ENCODE measurements at regions not wholly inside any gene's neighbourhood (a gene's known extent, or its start where the extent isn't known, plus 50 kb on each side); places are given as distances from the start of the nearest gene placed in this dataset.

DNA sequence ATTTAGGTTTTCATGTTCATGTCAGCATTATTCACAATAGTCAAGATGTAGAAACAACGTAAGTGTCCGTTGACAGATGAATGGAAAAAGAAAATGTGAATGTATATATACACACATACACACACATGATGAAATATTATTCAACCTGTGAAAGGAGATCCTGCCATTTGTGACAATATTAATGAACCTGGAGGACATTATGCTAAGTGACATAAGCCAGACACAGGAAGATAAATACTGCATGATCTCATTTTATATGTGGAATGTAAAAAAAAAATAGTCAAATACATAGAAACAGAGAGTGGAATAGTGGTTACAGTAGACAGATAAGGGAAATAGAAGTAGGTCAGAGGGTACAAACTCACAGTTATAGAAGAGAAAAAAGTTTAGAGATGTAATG is 651.1 kb upstream of the MKI67 start:
- TF ChIP-seq TAF1 (conservative IDR thresholded peaks at IDR 0.05): no peak
- Histone ChIP-seq H3K4me3 (ENCODE audit: low read depth in 1 of 3, low read length in 3 of 3) (no peak overlapping the region), H3K9me3 (ENCODE audit: control insufficient read depth in 4 of 4, low read length in 3 of 4) (peaks cover 0 to under 1% (median 0%) of the 10 kb centered on the region in 4 donors), H3K27ac (ENCODE audit: low read depth in 1 of 2, low read length in 2 of 2) (no peak overlapping the region), H3K4me1 (ENCODE audit: control insufficient read depth in 4 of 4, insufficient read depth in 4 of 4, low read length in 3 of 4) (no peaks in the 10 kb centered on the region), H3K36me3 (ENCODE audit: control insufficient read depth in 4 of 4, insufficient read depth in 3 of 4, low read depth in 1 of 4, low read length in 3 of 4) (no peaks in the 10 kb centered on the region), H3K9ac (ENCODE audit: low read depth in 1 of 2, low read length in 2 of 2) (no peak overlapping the region), H3K27me3 (ENCODE audit: control insufficient read depth in 4 of 4, insufficient read depth in 4 of 4, low read length in 3 of 4) (no peaks in the 10 kb centered on the region)
- DNase-seq (ENCODE audit: low spot score): no peak
- WGBS: 80% methylated on average over 2 of the region's 2 CpGs

GRCh38 chr10:128779416-128779815 is 653.2 kb upstream of the MKI67 start:
- TF ChIP-seq SP1 (IDR thresholded peaks at IDR 0.05) (no peak), GABPA (IDR thresholded peaks at IDR 0.05 in 1 of 2, conservative IDR thresholded peaks at IDR 0.05 in 1 of 2) (no peak), RXRA (IDR thresholded peaks at IDR 0.05) (no peak), TAF1 (conservative IDR thresholded peaks at IDR 0.05) (no peak), FOXA1 (IDR thresholded peaks at IDR 0.05) (no peak), REST (IDR thresholded peaks at IDR 0.05) (no peak), HNF4A (conservative IDR thresholded peaks at IDR 0.05) (no peak), NR2F2 (IDR thresholded peaks at IDR 0.05) (no peak), MAX (IDR thresholded peaks at IDR 0.05) (no peak), ZBTB33 (IDR thresholded peaks at IDR 0.05) (no peak), RAD21 (IDR thresholded peaks at IDR 0.05) (no peak), ATF3 (IDR thresholded peaks at IDR 0.05) (no peak), EGR1 (IDR thresholded peaks at IDR 0.05; ENCODE audit: low read depth in 2 of 2) (no peak), YY1 (IDR thresholded peaks at IDR 0.05) (no peak), FOXA2 (IDR thresholded peaks at IDR 0.05) (no peak), HNF4G (IDR thresholded peaks at IDR 0.05) (no peak), JUND (IDR thresholded peaks at IDR 0.05) (no peak)
- TF ChIP-seq, protein P1, sequence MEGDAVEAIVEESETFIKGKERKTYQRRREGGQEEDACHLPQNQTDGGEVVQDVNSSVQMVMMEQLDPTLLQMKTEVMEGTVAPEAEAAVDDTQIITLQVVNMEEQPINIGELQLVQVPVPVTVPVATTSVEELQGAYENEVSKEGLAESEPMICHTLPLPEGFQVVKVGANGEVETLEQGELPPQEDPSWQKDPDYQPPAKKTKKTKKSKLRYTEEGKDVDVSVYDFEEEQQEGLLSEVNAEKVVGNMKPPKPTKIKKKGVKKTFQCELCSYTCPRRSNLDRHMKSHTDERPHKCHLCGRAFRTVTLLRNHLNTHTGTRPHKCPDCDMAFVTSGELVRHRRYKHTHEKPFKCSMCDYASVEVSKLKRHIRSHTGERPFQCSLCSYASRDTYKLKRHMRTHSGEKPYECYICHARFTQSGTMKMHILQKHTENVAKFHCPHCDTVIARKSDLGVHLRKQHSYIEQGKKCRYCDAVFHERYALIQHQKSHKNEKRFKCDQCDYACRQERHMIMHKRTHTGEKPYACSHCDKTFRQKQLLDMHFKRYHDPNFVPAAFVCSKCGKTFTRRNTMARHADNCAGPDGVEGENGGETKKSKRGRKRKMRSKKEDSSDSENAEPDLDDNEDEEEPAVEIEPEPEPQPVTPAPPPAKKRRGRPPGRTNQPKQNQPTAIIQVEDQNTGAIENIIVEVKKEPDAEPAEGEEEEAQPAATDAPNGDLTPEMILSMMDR (IDR thresholded peaks at IDR 0.05; ENCODE audit: low read depth, low read length, missing input control): no peak
- no peak overlapping the region for H3K4me3 ChIP-seq (ENCODE audit: low read depth in 1 of 3, low read length in 3 of 3)
- H3K27ac ChIP-seq (ENCODE audit: low read depth in 1 of 2, low read length in 2 of 2): no peak overlapping the region
- peak; percentile 21 for DNase-seq (ENCODE audit: low spot score)
- 92% methylated on average over 15 of the region's 15 CpGs for WGBS
- no peaks in the 10 kb centered on the region for H3K9me3 ChIP-seq (ENCODE audit: control insufficient read depth in 4 of 4, low read length in 3 of 4)
- H3K27me3 ChIP-seq (ENCODE audit: control insufficient read depth in 4 of 4, insufficient read depth in 4 of 4, low read length in 3 of 4): no peaks in the 10 kb centered on the region
- no peaks in the 10 kb centered on the region for H3K36me3 ChIP-seq (ENCODE audit: control insufficient read depth in 4 of 4, insufficient read depth in 3 of 4, low read depth in 1 of 4, low read length in 3 of 4)
- H3K9ac ChIP-seq (ENCODE audit: low read depth in 1 of 2, low read length in 2 of 2): no peak overlapping the region
- H3K4me1 ChIP-seq (ENCODE audit: control insufficient read depth in 4 of 4, insufficient read depth in 4 of 4, low read length in 3 of 4): no peaks in the 10 kb centered on the region

Measured in liver (tissue), 8 donors.